ENCODE measurements at regions not wholly inside any gene's neighbourhood (a gene's known extent, or its start where the extent isn't known, plus 50 kb on each side); places are given as distances from the start of the nearest gene placed in this dataset.
"Not testable (repeated sequence)": the region's sequence is repeated elsewhere in the genome, so short reads cannot be mapped to it uniquely, and the experiment has no call there.

- not testable (repeated sequence) for DNase-seq (ENCODE audit: extremely low read depth, low read depth)
Measured at GRCh38 chr20:18876394-18876793, 62.8 kb downstream of the SCP2D1 start.

GRCh38 chr20:18879262-18879661 is 65.7 kb downstream of the SCP2D1 start:
- DNase-seq (ENCODE audit: extremely low read depth, low read depth), result no peak

DNA sequence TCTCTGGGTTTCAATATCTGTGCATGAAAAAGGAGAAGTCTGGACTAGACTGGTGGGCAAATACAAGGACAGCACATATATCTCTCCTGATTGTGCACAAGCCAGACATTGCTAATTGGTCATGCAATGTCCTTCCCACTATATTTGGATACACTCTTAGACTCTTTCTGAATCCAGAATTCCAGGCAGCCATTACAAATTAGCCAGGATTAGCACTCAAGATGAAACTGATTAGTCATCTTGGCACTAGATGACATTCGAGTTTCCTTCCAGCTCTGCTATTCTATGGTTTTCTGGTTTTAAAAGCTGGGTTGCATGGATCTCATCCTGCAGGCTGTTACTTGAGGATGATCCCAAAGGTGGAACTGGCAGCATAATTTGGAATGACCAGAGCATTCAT is 73.2 kb downstream of the SCP2D1 start:
- DNase-seq (ENCODE audit: extremely low read depth, low read depth), result no peak

GRCh38 chr20:18901980-18902737 is 88.6 kb downstream of the SCP2D1 start:
- DNase-seq (ENCODE audit: extremely low read depth, low read depth), result no peak

DNA sequence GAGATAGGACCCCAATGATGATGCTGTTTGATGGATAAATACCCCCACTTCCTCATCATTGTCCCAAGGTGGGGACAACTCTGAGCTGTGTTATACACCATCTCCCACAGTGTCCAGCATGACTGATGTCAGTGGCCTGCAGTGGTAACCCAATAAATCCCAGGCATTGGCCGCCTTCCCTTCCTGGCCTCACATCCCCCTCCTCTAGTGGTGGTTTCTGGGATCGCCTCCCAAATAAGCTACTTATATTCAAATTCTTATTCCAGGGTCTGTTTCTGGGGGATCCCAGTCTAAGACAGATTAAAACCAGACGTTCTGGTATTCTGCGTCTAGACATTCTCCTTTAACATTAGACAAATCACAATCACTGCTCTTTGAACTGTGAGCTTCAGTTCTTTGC is 90.6 kb downstream of the SCP2D1 start:
- no peak for DNase-seq (ENCODE audit: extremely low read depth, low read depth)

DNA sequence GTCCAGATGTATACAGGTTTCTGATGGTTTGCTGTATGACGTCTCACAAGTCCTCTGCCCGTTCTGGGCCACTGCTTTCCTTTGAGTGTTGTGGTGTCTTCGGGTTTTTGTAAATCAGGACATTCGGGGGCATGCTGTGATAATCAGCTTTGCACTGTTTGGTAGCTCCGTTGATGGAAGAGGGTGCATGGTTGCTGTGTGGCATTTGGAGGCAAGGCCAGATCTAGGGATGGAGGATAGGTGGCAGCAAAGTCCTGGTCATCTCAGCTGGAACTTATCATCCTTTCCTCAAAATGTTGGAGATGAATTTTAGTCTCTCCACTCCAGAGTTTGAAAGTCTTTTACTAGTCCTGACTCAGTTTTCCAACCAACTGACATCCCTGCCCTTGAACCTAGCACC is 91.0 kb downstream of the SCP2D1 start:
- no peak for DNase-seq (ENCODE audit: extremely low read depth, low read depth)

GRCh38 chr20:18906046-18906445 is 92.5 kb downstream of the SCP2D1 start:
- DNase-seq (ENCODE audit: extremely low read depth, low read depth), result no peak

- DNase-seq (ENCODE audit: extremely low read depth, low read depth), result no peak
Measured at GRCh38 chr20:18907353-18907752, 93.8 kb downstream of the SCP2D1 start.

- DNase-seq (ENCODE audit: extremely low read depth, low read depth), result no peak
Measured at GRCh38 chr20:18908109-18908508, 94.5 kb downstream of the SCP2D1 start.

GRCh38 chr20:18909254-18909653 is 95.7 kb downstream of the SCP2D1 start:
- no peak for DNase-seq (ENCODE audit: extremely low read depth, low read depth)

DNA sequence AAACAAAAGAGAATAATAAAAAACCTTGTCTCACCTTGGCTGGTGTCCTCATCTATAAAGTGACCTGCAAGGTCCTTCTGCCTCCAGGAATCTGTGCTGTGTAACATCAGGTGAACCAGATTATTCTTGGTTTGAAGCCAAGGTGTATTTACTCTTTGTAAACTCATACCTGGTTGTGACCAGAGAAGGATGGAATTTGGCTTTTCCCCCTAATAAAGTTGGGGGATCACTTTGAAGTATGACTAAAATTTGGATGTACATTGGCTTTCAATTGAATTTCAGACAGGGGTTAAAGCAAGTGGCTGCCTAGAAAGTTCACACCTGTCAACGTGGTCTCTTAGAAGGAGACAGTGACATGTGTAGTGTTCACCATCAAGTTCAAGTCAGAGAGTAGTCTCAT is 100.1 kb downstream of the SCP2D1 start:
- no peak for DNase-seq (ENCODE audit: extremely low read depth, low read depth)

GRCh38 chr20:18914796-18915195 is 101.2 kb downstream of the SCP2D1 start:
- no peak for DNase-seq (ENCODE audit: extremely low read depth, low read depth)

- DNase-seq (ENCODE audit: extremely low read depth, low read depth), result no peak
Measured at GRCh38 chr20:18916886-18917750, 103.5 kb downstream of the SCP2D1 start.

DNA sequence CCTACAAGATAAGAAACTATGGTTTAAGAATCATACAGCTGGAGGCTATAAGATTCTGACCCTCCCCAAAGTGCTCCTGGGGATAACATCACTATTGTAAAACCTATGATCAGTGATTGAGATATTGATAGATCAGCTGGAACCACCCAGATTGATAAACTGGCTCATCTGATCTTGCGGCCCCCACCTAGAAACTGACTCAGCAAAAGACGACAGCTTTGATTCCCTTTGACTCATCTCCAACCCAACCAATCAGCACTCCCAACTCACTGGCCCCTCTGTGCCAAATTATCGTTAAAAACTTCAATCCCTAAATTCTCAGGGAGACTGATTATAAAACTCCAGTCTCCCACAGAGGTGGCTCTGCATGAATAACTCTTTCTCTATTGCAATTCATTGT is 106.4 kb downstream of the SCP2D1 start:
- DNase-seq (ENCODE audit: extremely low read depth, low read depth), result no peak

- no peak for DNase-seq (ENCODE audit: extremely low read depth, low read depth)
Measured at GRCh38 chr20:18921291-18921690, 107.7 kb downstream of the SCP2D1 start.

GRCh38 chr20:18922251-18922650 is 108.7 kb downstream of the SCP2D1 start:
- no peak for DNase-seq (ENCODE audit: extremely low read depth, low read depth)

DNA sequence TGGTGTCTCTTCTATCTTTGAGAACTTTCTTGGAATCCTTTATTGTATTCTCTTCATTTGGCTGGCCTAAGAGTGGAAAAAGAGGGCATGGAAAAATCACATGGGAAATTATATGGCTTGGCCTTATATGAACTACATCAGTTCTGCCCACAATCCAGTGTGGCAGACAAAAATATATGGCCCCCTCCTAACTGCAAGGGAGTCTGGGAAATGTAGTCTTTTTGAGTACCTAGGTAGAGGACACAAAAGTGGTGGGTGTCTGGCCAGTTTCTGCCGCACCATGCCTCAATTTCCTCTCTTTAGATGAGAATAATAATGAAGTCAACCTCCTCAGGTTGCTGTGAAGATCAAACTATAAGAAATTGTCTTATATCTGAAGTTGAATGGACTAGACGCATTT is 109.3 kb downstream of the SCP2D1 start:
- no peak for DNase-seq (ENCODE audit: extremely low read depth, low read depth)

- no peak for DNase-seq (ENCODE audit: extremely low read depth, low read depth)
Measured at GRCh38 chr20:18926965-18927364, 113.4 kb downstream of the SCP2D1 start.

- no peak for DNase-seq (ENCODE audit: extremely low read depth, low read depth)
Measured at GRCh38 chr20:18928626-18929025, 115.0 kb downstream of the SCP2D1 start.

DNA sequence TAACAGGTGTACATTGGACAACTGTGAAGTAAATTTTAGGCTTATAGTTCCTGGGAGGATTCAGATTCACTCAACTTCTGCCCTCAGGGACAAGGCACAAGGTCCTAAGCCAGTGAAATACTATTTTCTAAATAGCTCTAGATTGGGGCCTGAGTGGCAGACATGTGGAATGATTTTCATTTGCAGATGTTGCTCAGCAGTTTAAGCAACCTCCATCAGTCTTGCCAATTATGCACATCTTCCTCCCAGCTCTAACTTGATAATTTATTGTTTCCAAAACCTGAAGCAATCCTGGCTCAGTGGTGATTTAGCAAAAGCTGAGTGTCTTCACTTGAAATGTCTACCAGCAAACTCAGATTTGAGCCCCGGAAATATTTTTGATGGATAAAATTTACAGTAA is 116.2 kb downstream of the SCP2D1 start:
- no peak for DNase-seq (ENCODE audit: extremely low read depth, low read depth)

GRCh38 chr20:18943542-18943941 is 130.0 kb downstream of the SCP2D1 start:
- DNase-seq (ENCODE audit: extremely low read depth, low read depth), result no peak

DNA sequence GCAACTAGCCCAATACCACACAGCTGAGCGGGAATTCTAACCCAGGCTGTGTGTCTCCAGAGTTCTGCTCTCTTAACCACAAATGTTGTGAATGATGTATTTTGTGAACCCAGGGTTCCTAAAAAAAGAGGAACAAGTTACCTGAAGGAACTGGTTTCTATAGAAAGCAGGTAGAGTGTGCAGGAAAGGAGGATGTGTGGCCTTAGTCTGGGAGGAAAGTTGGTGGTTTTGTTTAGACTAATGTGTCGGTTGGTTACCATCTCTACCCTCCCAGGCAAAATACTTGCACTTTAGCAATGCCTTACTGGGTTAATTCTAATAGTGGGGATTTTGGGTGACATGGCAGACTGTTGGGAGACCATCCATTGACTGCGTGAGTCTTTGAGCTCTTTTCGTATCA is 143.3 kb downstream of the SCP2D1 start:
- no peak for DNase-seq (ENCODE audit: extremely low read depth, low read depth)

Data from NCI-H460 (cell line).